H9 (cell line): ENCODE measurements at regions not wholly inside any gene's neighbourhood (a gene's known extent, or its start where the extent isn't known, plus 50 kb on each side); places are given as distances from the start of the nearest gene placed in this dataset.

Experiments
- DNase-seq: peaks from one replicate; pipeline ENCODE4 v3.0.0-alpha.2; 2017
- H2AFZ ChIP-seq: one replicate; pipeline ENCODE4 v1.6.1; 2013; ENCODE audit warnings: mild to moderate bottlenecking, low read length, control low read depth, moderate library complexity
- H2AK5ac ChIP-seq: 2 replicates; pipeline ENCODE4 v1.6.1; 2013; ENCODE audit warnings: low read length, control low read depth, mixed read lengths; ENCODE audit not compliant: insufficient read length
- H2BK120ac ChIP-seq: one replicate; pipeline ENCODE4 v1.6.1; 2013; ENCODE audit warnings: low read depth, mild to moderate bottlenecking, low read length, control low read depth, inconsistent platforms; ENCODE audit not compliant: poor library complexity, severe bottlenecking
- H2BK12ac ChIP-seq: 2 replicates; pipeline ENCODE4 v1.6.1; 2013; ENCODE audit warnings: low read length, control low read depth, mixed read lengths, low read depth; ENCODE audit not compliant: insufficient read length
- H2BK15ac ChIP-seq: 2 replicates; pipeline ENCODE4 v1.6.1; 2013; ENCODE audit warnings: low read depth, low read length, control low read depth
- H2BK20ac ChIP-seq: one replicate; pipeline ENCODE4 v1.6.1; 2013; ENCODE audit warnings: low read depth, mild to moderate bottlenecking, low read length, control low read depth, inconsistent platforms; ENCODE audit not compliant: poor library complexity, severe bottlenecking
- H2BK5ac ChIP-seq: 2 replicates; pipeline ENCODE4 v1.6.1; 2013; ENCODE audit warnings: low read length, control low read depth, mixed read lengths; ENCODE audit not compliant: insufficient read length
- H3K14ac ChIP-seq: 2 replicates; pipeline ENCODE4 v1.6.1; 2013; ENCODE audit warnings: low read length, control low read depth; ENCODE audit not compliant: insufficient read depth
- H3K18ac ChIP-seq: 2 replicates; pipeline ENCODE4 v1.6.1; 2013; ENCODE audit warnings: low read depth, mild to moderate bottlenecking, mixed read lengths, low read length, control low read depth; ENCODE audit not compliant: insufficient read length
- H3K23ac ChIP-seq: 2 replicates; pipeline ENCODE4 v1.6.1; 2013; ENCODE audit warnings: low read length, control low read depth, mixed read lengths, low read depth; ENCODE audit not compliant: insufficient read length
- H3K23me2 ChIP-seq: 2 replicates; pipeline ENCODE4 v1.6.1; 2013; ENCODE audit warnings: low read depth, mild to moderate bottlenecking, mixed read lengths, low read length, control low read depth; ENCODE audit not compliant: insufficient read length, poor library complexity, severe bottlenecking
- H3K27ac ChIP-seq: 2 replicates; pipeline ENCODE4 v1.5.1; 2013; ENCODE audit warnings: low read length, control low read depth, mixed read lengths, low read depth; ENCODE audit not compliant: insufficient read length
- H3K27me3 ChIP-seq: 2 replicates; pipeline ENCODE4 v1.6.1; 2013; ENCODE audit warnings: low read length, control low read depth, inconsistent platforms; ENCODE audit not compliant: insufficient read depth
- H3K4ac ChIP-seq: 2 replicates; pipeline ENCODE4 v1.6.1; 2013; ENCODE audit warnings: low read depth, mild to moderate bottlenecking, control low read depth, inconsistent platforms, low read length, moderate library complexity
- H3K4me1 ChIP-seq: 2 replicates; pipeline ENCODE4 v1.6.1; 2013; ENCODE audit warnings: low read length, control low read depth, inconsistent platforms; ENCODE audit not compliant: insufficient read depth
- H3K4me2 ChIP-seq: 2 replicates; pipeline ENCODE4 v1.6.1; 2013; ENCODE audit warnings: low read length, control low read depth, mixed read lengths; ENCODE audit not compliant: insufficient read length, insufficient read depth
- H3K56ac ChIP-seq: 2 replicates; pipeline ENCODE4 v1.6.1; 2013; ENCODE audit warnings: low read depth, mild to moderate bottlenecking, mixed read lengths, low read length, control low read depth; ENCODE audit not compliant: insufficient read length
- H3K79me1 ChIP-seq: 2 replicates; pipeline ENCODE4 v1.6.1; 2013; ENCODE audit warnings: low read depth, mild to moderate bottlenecking, moderate library complexity, low read length, control low read depth, inconsistent platforms; ENCODE audit not compliant: insufficient read depth, poor library complexity, severe bottlenecking
- H3K79me2 ChIP-seq: 2 replicates; pipeline ENCODE4 v1.6.1; 2013; ENCODE audit warnings: low read length, control low read depth, inconsistent platforms; ENCODE audit not compliant: insufficient read depth
- H3K9ac ChIP-seq: 2 replicates; pipeline ENCODE4 v1.6.1; 2013; ENCODE audit warnings: low read length, control low read depth, mixed read lengths; ENCODE audit not compliant: insufficient read length; ENCODE audit errors: extremely low read depth
- H3K9me3 ChIP-seq: one replicate; pipeline ENCODE4 v1.6.1; 2013; ENCODE audit warnings: low read depth, low read length, inconsistent platforms; ENCODE audit not compliant: control insufficient read depth
- H3T11ph ChIP-seq: one replicate; pipeline ENCODE4 v1.6.1; 2013; ENCODE audit warnings: mild to moderate bottlenecking, low read length, control low read depth, inconsistent platforms
- H4K20me1 ChIP-seq: one replicate; pipeline ENCODE4 v1.6.1; 2013; ENCODE audit not compliant: control insufficient read depth, insufficient read length, insufficient read depth
- H4K5ac ChIP-seq: 2 replicates; pipeline ENCODE4 v1.6.1; 2013; ENCODE audit warnings: low read depth, mild to moderate bottlenecking, mixed read lengths, low read length, control low read depth; ENCODE audit not compliant: insufficient read length
- H4K8ac ChIP-seq: replicated peaks from 2 replicates; pipeline ENCODE4 v1.6.1; 2013; ENCODE audit warnings: low read length, control low read depth, mixed read lengths, low read depth; ENCODE audit not compliant: insufficient read length
- H4K91ac ChIP-seq: 2 replicates; pipeline ENCODE4 v1.6.1; 2013; ENCODE audit warnings: low read depth, mild to moderate bottlenecking, moderate library complexity, mixed read lengths, low read length, control low read depth; ENCODE audit not compliant: insufficient read length
- H3K27ac Mint-ChIP-seq, 3 experiments: 2 replicates in 2 of 3; 3 replicates in 1 of 3; pipeline ENCODE4 v1.8.0; 2020 to 2021; ENCODE audit warnings: mixed read lengths in 3 of 3, mild to moderate bottlenecking in 1 of 3, moderate library complexity in 1 of 3
- H3K27me3 Mint-ChIP-seq: 2 replicates; pipeline ENCODE4 v1.8.0; 2021; ENCODE audit warnings: low read depth, mild to moderate bottlenecking, moderate library complexity, mixed read lengths
- H3K36me3 Mint-ChIP-seq, 3 experiments: 2 replicates in 2 of 3; 3 replicates in 1 of 3; pipeline ENCODE4 v1.8.0; 2020 to 2021; ENCODE audit warnings: low read depth in 3 of 3, mixed read lengths in 3 of 3; ENCODE audit not compliant: insufficient read depth in 1 of 3
- H3K4me1 Mint-ChIP-seq, 2 experiments: 2 replicates each; pipeline ENCODE4 v1.8.0; 2020; ENCODE audit warnings: mixed read lengths in 2 of 2
- H3K4me3 Mint-ChIP-seq, 2 experiments: 2 replicates in 1 of 2; 3 replicates in 1 of 2; pipeline ENCODE4 v1.8.0; 2020 to 2021; ENCODE audit warnings: mild to moderate bottlenecking in 2 of 2, mixed read lengths in 2 of 2, moderate library complexity in 1 of 2
- H3K9me3 Mint-ChIP-seq, 2 experiments: 2 replicates in 1 of 2; 3 replicates in 1 of 2; pipeline ENCODE4 v1.8.0; 2020; ENCODE audit warnings: mild to moderate bottlenecking in 2 of 2, mixed read lengths in 2 of 2, moderate library complexity in 1 of 2
- CTCF ChIP-seq: fragments of 200-600 bp; sonication (generic); conservative IDR thresholded peaks from 3 replicates; pipeline ENCODE4 v1.8.0; 2021; ENCODE audit warnings: antibody characterized with exemption, mild to moderate bottlenecking

DNA sequence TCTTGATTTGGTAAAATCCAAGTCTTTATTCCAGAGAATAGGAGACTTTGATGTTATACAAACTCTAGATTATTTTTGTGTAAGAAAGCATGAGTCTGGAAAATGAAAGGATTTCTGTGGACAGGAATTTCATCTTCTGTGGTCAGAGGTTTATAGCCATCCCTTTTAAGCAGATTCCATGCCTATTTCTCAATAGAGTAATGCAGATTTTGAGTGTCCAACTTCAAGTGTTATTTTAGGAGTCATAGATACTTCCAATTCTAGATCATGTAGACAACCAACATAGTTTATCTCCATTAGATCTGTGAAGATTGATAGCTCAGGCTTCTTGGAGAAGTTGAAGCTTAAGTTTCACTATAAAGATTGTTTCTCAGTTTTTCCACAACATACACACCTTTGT lies 379.7 kb downstream of the PSAT1 start:
- Histone ChIP-seq H3K4me2 (no peak overlapping the region), H3K27ac (no peak overlapping the region)
- no peak for DNase-seq

More for the DNA sequence above, 379.7 kb downstream of the PSAT1 start:
- Mint-ChIP-seq H3K9me3 (no peaks in the 10 kb centered on the region), H3K4me3 (no peak overlapping the region), H3K36me3 (no peaks in the 10 kb centered on the region), H3K4me1 (peaks cover 16 to 18% of the 10 kb centered on the region in 2 experiments), H3K27me3 (no peaks in the 10 kb centered on the region), H3K27ac (no peak overlapping the region)
- Histone ChIP-seq H3T11ph (no peak overlapping the region), H2BK12ac (no peak overlapping the region), H3K4ac (no peak overlapping the region), H2AK5ac (no peak overlapping the region), H4K91ac (no peak overlapping the region), H4K8ac (no peak overlapping the region), H3K18ac (no peak overlapping the region), H2BK15ac (no peak overlapping the region), H3K4me1 (peaks cover 4% of the 10 kb centered on the region; the same call in 1 of the 2 replicates), H4K20me1 (no peaks in the 10 kb centered on the region), H3K56ac (no peak overlapping the region), H3K9ac (no peak overlapping the region), H3K14ac (no peak overlapping the region), H3K23ac (no peak overlapping the region), H3K79me1 (no peaks in the 10 kb centered on the region), H3K79me2 (no peaks in the 10 kb centered on the region), H2BK5ac (no peak overlapping the region), H2BK20ac (no peak overlapping the region), H3K27me3 (no peaks in the 10 kb centered on the region), H3K23me2 (no peaks in the 10 kb centered on the region), H2AFZ (no peak overlapping the region), H4K5ac (no peak overlapping the region), H2BK120ac (no peak overlapping the region), H3K9me3 (no peaks in the 10 kb centered on the region)
- no peak for TF ChIP-seq CTCF
